H9 (cell line): ENCODE measurements at regions not wholly inside any gene's neighbourhood (a gene's known extent, or its start where the extent isn't known, plus 50 kb on each side); places are given as distances from the start of the nearest gene placed in this dataset.

Experiments used
- DNase-seq: peaks from one replicate; pipeline ENCODE4 v3.0.0-alpha.2; 2017
- H2AFZ ChIP-seq: one replicate; pipeline ENCODE4 v1.6.1; 2013; ENCODE audit warnings: mild to moderate bottlenecking, low read length, control low read depth, moderate library complexity
- H2AK5ac ChIP-seq: 2 replicates; pipeline ENCODE4 v1.6.1; 2013; ENCODE audit warnings: low read length, control low read depth, mixed read lengths; ENCODE audit not compliant: insufficient read length
- H2BK120ac ChIP-seq: one replicate; pipeline ENCODE4 v1.6.1; 2013; ENCODE audit warnings: low read depth, mild to moderate bottlenecking, low read length, control low read depth, inconsistent platforms; ENCODE audit not compliant: poor library complexity, severe bottlenecking
- H2BK12ac ChIP-seq: 2 replicates; pipeline ENCODE4 v1.6.1; 2013; ENCODE audit warnings: low read length, control low read depth, mixed read lengths, low read depth; ENCODE audit not compliant: insufficient read length
- H2BK15ac ChIP-seq: 2 replicates; pipeline ENCODE4 v1.6.1; 2013; ENCODE audit warnings: low read depth, low read length, control low read depth
- H2BK20ac ChIP-seq: one replicate; pipeline ENCODE4 v1.6.1; 2013; ENCODE audit warnings: low read depth, mild to moderate bottlenecking, low read length, control low read depth, inconsistent platforms; ENCODE audit not compliant: poor library complexity, severe bottlenecking
- H2BK5ac ChIP-seq: 2 replicates; pipeline ENCODE4 v1.6.1; 2013; ENCODE audit warnings: low read length, control low read depth, mixed read lengths; ENCODE audit not compliant: insufficient read length
- H3K14ac ChIP-seq: 2 replicates; pipeline ENCODE4 v1.6.1; 2013; ENCODE audit warnings: low read length, control low read depth; ENCODE audit not compliant: insufficient read depth
- H3K18ac ChIP-seq: 2 replicates; pipeline ENCODE4 v1.6.1; 2013; ENCODE audit warnings: low read depth, mild to moderate bottlenecking, mixed read lengths, low read length, control low read depth; ENCODE audit not compliant: insufficient read length
- H3K23ac ChIP-seq: 2 replicates; pipeline ENCODE4 v1.6.1; 2013; ENCODE audit warnings: low read length, control low read depth, mixed read lengths, low read depth; ENCODE audit not compliant: insufficient read length
- H3K23me2 ChIP-seq: 2 replicates; pipeline ENCODE4 v1.6.1; 2013; ENCODE audit warnings: low read depth, mild to moderate bottlenecking, mixed read lengths, low read length, control low read depth; ENCODE audit not compliant: insufficient read length, poor library complexity, severe bottlenecking
- H3K27ac ChIP-seq: 2 replicates; pipeline ENCODE4 v1.5.1; 2013; ENCODE audit warnings: low read length, control low read depth, mixed read lengths, low read depth; ENCODE audit not compliant: insufficient read length
- H3K27me3 ChIP-seq: 2 replicates; pipeline ENCODE4 v1.6.1; 2013; ENCODE audit warnings: low read length, control low read depth, inconsistent platforms; ENCODE audit not compliant: insufficient read depth
- H3K4ac ChIP-seq: 2 replicates; pipeline ENCODE4 v1.6.1; 2013; ENCODE audit warnings: low read depth, mild to moderate bottlenecking, control low read depth, inconsistent platforms, low read length, moderate library complexity
- H3K4me1 ChIP-seq: 2 replicates; pipeline ENCODE4 v1.6.1; 2013; ENCODE audit warnings: low read length, control low read depth, inconsistent platforms; ENCODE audit not compliant: insufficient read depth
- H3K4me2 ChIP-seq: 2 replicates; pipeline ENCODE4 v1.6.1; 2013; ENCODE audit warnings: low read length, control low read depth, mixed read lengths; ENCODE audit not compliant: insufficient read length, insufficient read depth
- H3K56ac ChIP-seq: 2 replicates; pipeline ENCODE4 v1.6.1; 2013; ENCODE audit warnings: low read depth, mild to moderate bottlenecking, mixed read lengths, low read length, control low read depth; ENCODE audit not compliant: insufficient read length
- H3K79me1 ChIP-seq: 2 replicates; pipeline ENCODE4 v1.6.1; 2013; ENCODE audit warnings: low read depth, mild to moderate bottlenecking, moderate library complexity, low read length, control low read depth, inconsistent platforms; ENCODE audit not compliant: insufficient read depth, poor library complexity, severe bottlenecking
- H3K79me2 ChIP-seq: 2 replicates; pipeline ENCODE4 v1.6.1; 2013; ENCODE audit warnings: low read length, control low read depth, inconsistent platforms; ENCODE audit not compliant: insufficient read depth
- H3K9ac ChIP-seq: 2 replicates; pipeline ENCODE4 v1.6.1; 2013; ENCODE audit warnings: low read length, control low read depth, mixed read lengths; ENCODE audit not compliant: insufficient read length; ENCODE audit errors: extremely low read depth
- H3K9me3 ChIP-seq: one replicate; pipeline ENCODE4 v1.6.1; 2013; ENCODE audit warnings: low read depth, low read length, inconsistent platforms; ENCODE audit not compliant: control insufficient read depth
- H3T11ph ChIP-seq: one replicate; pipeline ENCODE4 v1.6.1; 2013; ENCODE audit warnings: mild to moderate bottlenecking, low read length, control low read depth, inconsistent platforms
- H4K20me1 ChIP-seq: one replicate; pipeline ENCODE4 v1.6.1; 2013; ENCODE audit not compliant: control insufficient read depth, insufficient read length, insufficient read depth
- H4K5ac ChIP-seq: 2 replicates; pipeline ENCODE4 v1.6.1; 2013; ENCODE audit warnings: low read depth, mild to moderate bottlenecking, mixed read lengths, low read length, control low read depth; ENCODE audit not compliant: insufficient read length
- H4K8ac ChIP-seq: replicated peaks from 2 replicates; pipeline ENCODE4 v1.6.1; 2013; ENCODE audit warnings: low read length, control low read depth, mixed read lengths, low read depth; ENCODE audit not compliant: insufficient read length
- H4K91ac ChIP-seq: 2 replicates; pipeline ENCODE4 v1.6.1; 2013; ENCODE audit warnings: low read depth, mild to moderate bottlenecking, moderate library complexity, mixed read lengths, low read length, control low read depth; ENCODE audit not compliant: insufficient read length
- H3K27ac Mint-ChIP-seq, 3 experiments: 2 replicates in 2 of 3; 3 replicates in 1 of 3; pipeline ENCODE4 v1.8.0; 2020 to 2021; ENCODE audit warnings: mixed read lengths in 3 of 3, mild to moderate bottlenecking in 1 of 3, moderate library complexity in 1 of 3
- H3K27me3 Mint-ChIP-seq: 2 replicates; pipeline ENCODE4 v1.8.0; 2021; ENCODE audit warnings: low read depth, mild to moderate bottlenecking, moderate library complexity, mixed read lengths
- H3K36me3 Mint-ChIP-seq, 3 experiments: 2 replicates in 2 of 3; 3 replicates in 1 of 3; pipeline ENCODE4 v1.8.0; 2020 to 2021; ENCODE audit warnings: low read depth in 3 of 3, mixed read lengths in 3 of 3; ENCODE audit not compliant: insufficient read depth in 1 of 3
- H3K4me1 Mint-ChIP-seq, 2 experiments: 2 replicates each; pipeline ENCODE4 v1.8.0; 2020; ENCODE audit warnings: mixed read lengths in 2 of 2
- H3K4me3 Mint-ChIP-seq, 2 experiments: 2 replicates in 1 of 2; 3 replicates in 1 of 2; pipeline ENCODE4 v1.8.0; 2020 to 2021; ENCODE audit warnings: mild to moderate bottlenecking in 2 of 2, mixed read lengths in 2 of 2, moderate library complexity in 1 of 2
- H3K9me3 Mint-ChIP-seq, 2 experiments: 2 replicates in 1 of 2; 3 replicates in 1 of 2; pipeline ENCODE4 v1.8.0; 2020; ENCODE audit warnings: mild to moderate bottlenecking in 2 of 2, mixed read lengths in 2 of 2, moderate library complexity in 1 of 2
- WGBS: extraction: QIAGEN DNeasy Blood & Tissue Kit; methylation state at CpG from one replicate; pipeline ENCODE4 v1.1.7; 2013; ENCODE audit warnings: missing lambda C conversion rate, low lambda C conversion rate, mixed read lengths; ENCODE audit not compliant: insufficient read length; ENCODE audit errors: extremely low coverage; 5-methylcytosine and 5-hydroxymethylcytosine counted together
- TF ChIP-seq, protein P1 (sequence below): fragments of 200-600 bp; sonication (generic); conservative IDR thresholded peaks from 3 replicates; pipeline ENCODE4 v1.8.0; 2021; ENCODE audit warnings: antibody characterized with exemption, mild to moderate bottlenecking

DNA sequence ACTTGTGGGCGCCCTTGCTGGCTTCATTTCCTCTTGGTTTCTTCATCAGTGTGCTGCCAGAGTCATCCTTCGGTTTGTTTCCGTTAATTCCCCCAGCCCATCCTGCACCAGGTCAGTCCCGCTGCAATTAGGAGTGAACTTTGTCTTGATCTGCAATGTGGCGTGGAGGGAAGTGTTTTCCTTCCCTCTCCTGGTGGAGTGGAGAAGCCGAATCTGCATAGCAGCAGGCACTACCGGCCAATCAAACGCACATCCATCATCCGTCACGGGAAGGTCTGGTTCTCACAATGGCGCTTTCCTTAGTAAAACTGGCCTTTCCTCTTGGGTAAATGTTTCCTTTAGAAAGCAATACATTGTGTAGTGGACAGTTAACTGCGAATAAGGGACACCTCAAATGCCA lies 337.5 kb downstream of the CXCL12 start:
- H3K9me3 Mint-ChIP-seq, result no peaks in the 10 kb centered on the region
- Histone ChIP-seq H3T11ph (no peak overlapping the region), H2BK120ac (no peak overlapping the region), H3K9ac (no peak overlapping the region), H3K56ac (no peak overlapping the region), H3K27me3 (no peaks in the 10 kb centered on the region), H3K27ac (no peak overlapping the region), H2BK15ac (no peak overlapping the region), H3K4me2 (no peak overlapping the region), H2BK5ac (no peak overlapping the region), H4K20me1 (no peaks in the 10 kb centered on the region), H4K91ac (no peak overlapping the region), H3K4me1 (peaks cover 3% of the 10 kb centered on the region; the same call in 1 of the 2 replicates), H4K5ac (no peak overlapping the region), H3K79me2 (no peaks in the 10 kb centered on the region), H2AK5ac (no peak overlapping the region), H2AFZ (no peak overlapping the region), H3K9me3 (no peaks in the 10 kb centered on the region), H3K79me1 (no peaks in the 10 kb centered on the region), H4K8ac (no peak overlapping the region), H3K14ac (no peak overlapping the region), H2BK20ac (no peak overlapping the region), H3K23me2 (no peaks in the 10 kb centered on the region), H2BK12ac (no peak overlapping the region), H3K23ac (no peak overlapping the region), H3K4ac (no peak overlapping the region), H3K18ac (no peak overlapping the region)
- H3K4me1 Mint-ChIP-seq, result peaks cover 14 to 18% of the 10 kb centered on the region in 2 experiments
- no CpG with 5 or more reads among the region's 12 CpGs for WGBS
- DNase-seq, result no peak
- no peaks in the 10 kb centered on the region for H3K36me3 Mint-ChIP-seq
- TF ChIP-seq, protein P1, sequence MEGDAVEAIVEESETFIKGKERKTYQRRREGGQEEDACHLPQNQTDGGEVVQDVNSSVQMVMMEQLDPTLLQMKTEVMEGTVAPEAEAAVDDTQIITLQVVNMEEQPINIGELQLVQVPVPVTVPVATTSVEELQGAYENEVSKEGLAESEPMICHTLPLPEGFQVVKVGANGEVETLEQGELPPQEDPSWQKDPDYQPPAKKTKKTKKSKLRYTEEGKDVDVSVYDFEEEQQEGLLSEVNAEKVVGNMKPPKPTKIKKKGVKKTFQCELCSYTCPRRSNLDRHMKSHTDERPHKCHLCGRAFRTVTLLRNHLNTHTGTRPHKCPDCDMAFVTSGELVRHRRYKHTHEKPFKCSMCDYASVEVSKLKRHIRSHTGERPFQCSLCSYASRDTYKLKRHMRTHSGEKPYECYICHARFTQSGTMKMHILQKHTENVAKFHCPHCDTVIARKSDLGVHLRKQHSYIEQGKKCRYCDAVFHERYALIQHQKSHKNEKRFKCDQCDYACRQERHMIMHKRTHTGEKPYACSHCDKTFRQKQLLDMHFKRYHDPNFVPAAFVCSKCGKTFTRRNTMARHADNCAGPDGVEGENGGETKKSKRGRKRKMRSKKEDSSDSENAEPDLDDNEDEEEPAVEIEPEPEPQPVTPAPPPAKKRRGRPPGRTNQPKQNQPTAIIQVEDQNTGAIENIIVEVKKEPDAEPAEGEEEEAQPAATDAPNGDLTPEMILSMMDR, result no peak
- no peak overlapping the region; a peak in 1 of 7 replicates for H3K27ac Mint-ChIP-seq
- no peak overlapping the region for H3K4me3 Mint-ChIP-seq
- no peaks in the 10 kb centered on the region; the same call in 1 of the 2 replicates for H3K27me3 Mint-ChIP-seq
